ENCODE measurements at regions not wholly inside any gene's neighbourhood (a gene's known extent, or its start where the extent isn't known, plus 50 kb on each side); places are given as distances from the start of the nearest gene placed in this dataset.

- no peak for DNase-seq (ENCODE audit: low spot score)
- Histone ChIP-seq H3F3A (ENCODE audit: low read depth) (no peaks in the 10 kb centered on the region), H2AFZ (replicated peaks) (no peak overlapping the region), H3K27me3 (no peaks in the 10 kb centered on the region), H3K27ac (no peak overlapping the region), H3K79me2 (ENCODE audit: low read depth) (no peaks in the 10 kb centered on the region), H3K36me3 (no peaks in the 10 kb centered on the region), H4K20me1 (ENCODE audit: low read depth) (no peaks in the 10 kb centered on the region), H3K4me1 (no peaks in the 10 kb centered on the region), H3K4me3 (no peak overlapping the region), H3K9ac (no peak overlapping the region), H3K9me3 (ENCODE audit: low read depth) (no peaks in the 10 kb centered on the region), H3K4me2 (no peak overlapping the region)
- Mint-ChIP-seq H3K4me1 (no peaks in the 10 kb centered on the region), H3K27ac (no peak overlapping the region), H3K36me3 (no peaks in the 10 kb centered on the region), H3K27me3 (ENCODE audit: insufficient read depth, low read depth) (no peaks in the 10 kb centered on the region), H3K9me3 (no peaks in the 10 kb centered on the region), H3K4me3 (no peak overlapping the region)
- TF ChIP-seq EZH2 (IDR thresholded peaks at IDR 0.05) (no peak), EZH2phosphoT487 (IDR thresholded peaks at IDR 0.05) (no peak), CTCF (IDR thresholded peaks at IDR 0.05) (no peak)
Observed at GRCh38 chr18:67260841-67261240, 255.7 kb downstream of the DSEL start.

DNA sequence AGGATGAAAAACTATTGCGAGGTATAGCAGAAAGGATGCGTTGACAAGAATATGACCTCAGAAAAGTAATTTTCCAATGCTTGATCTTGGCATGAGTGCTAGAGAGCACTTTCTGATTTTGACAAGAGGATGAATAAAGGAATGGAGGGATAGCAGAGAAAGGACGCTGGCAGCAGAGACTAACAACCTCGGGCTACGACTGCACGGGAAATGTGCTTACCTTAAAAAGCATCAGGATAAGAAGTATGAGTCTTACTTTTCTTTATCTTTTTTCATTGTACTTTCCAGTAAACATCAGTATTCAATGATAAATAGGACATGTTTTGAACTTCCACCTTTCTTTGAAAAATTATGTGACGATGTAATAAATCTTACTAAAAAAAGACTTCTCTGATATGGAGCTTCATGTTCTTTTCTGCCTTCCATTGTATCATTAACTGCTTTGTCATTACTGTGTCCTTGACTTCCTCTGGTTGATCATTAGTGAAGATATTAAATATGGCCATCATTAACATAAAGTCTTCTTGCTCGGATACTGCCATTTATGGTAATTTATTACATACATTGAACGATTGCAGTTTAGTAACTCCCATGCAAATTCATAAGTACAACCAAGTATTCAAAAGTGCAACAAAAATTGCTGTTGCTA is 265.6 kb downstream of the DSEL start:
- no peaks in the 10 kb centered on the region for H3K9me3 Mint-ChIP-seq
- no peak overlapping the region for H3K9ac ChIP-seq
- H3K27me3 Mint-ChIP-seq (ENCODE audit: insufficient read depth, low read depth), result no peaks in the 10 kb centered on the region
- no peak overlapping the region for H3K4me2 ChIP-seq
- H3K4me1 ChIP-seq, result no peaks in the 10 kb centered on the region
- H2AFZ ChIP-seq (replicated peaks), result no peak overlapping the region
- H3K36me3 ChIP-seq, result no peaks in the 10 kb centered on the region
- no peak for TF ChIP-seq EZH2phosphoT487 (IDR thresholded peaks at IDR 0.05)
- no peak for TF ChIP-seq EZH2 (IDR thresholded peaks at IDR 0.05)
- TF ChIP-seq CTCF (IDR thresholded peaks at IDR 0.05), result no peak
- H3K27ac ChIP-seq, result no peak overlapping the region
- H3K27ac Mint-ChIP-seq, result no peak overlapping the region
- H3K79me2 ChIP-seq (ENCODE audit: low read depth), result no peaks in the 10 kb centered on the region
- no peak overlapping the region for H3K4me3 ChIP-seq
- no peaks in the 10 kb centered on the region for H3K4me1 Mint-ChIP-seq
- H3K27me3 ChIP-seq, result no peaks in the 10 kb centered on the region
- DNase-seq (ENCODE audit: low spot score), result no peak
- no peaks in the 10 kb centered on the region for H3F3A ChIP-seq (ENCODE audit: low read depth)
- no peaks in the 10 kb centered on the region for H4K20me1 ChIP-seq (ENCODE audit: low read depth)
- no peaks in the 10 kb centered on the region for H3K36me3 Mint-ChIP-seq
- H3K4me3 Mint-ChIP-seq, result no peak overlapping the region
- H3K9me3 ChIP-seq (ENCODE audit: low read depth), result no peaks in the 10 kb centered on the region

- no peak for TF ChIP-seq EZH2 (IDR thresholded peaks at IDR 0.05)
- TF ChIP-seq CTCF (IDR thresholded peaks at IDR 0.05), result no peak
- TF ChIP-seq EZH2phosphoT487 (IDR thresholded peaks at IDR 0.05), result no peak
- Histone ChIP-seq H3K27ac (no peak overlapping the region), H3K27me3 (no peaks in the 10 kb centered on the region), H3K9ac (no peak overlapping the region), H3K4me2 (no peak overlapping the region), H3K4me1 (no peaks in the 10 kb centered on the region), H4K20me1 (ENCODE audit: low read depth) (no peaks in the 10 kb centered on the region), H3K36me3 (no peaks in the 10 kb centered on the region), H3K79me2 (ENCODE audit: low read depth) (no peaks in the 10 kb centered on the region), H2AFZ (replicated peaks) (no peak overlapping the region), H3F3A (ENCODE audit: low read depth) (no peaks in the 10 kb centered on the region), H3K9me3 (ENCODE audit: low read depth) (no peaks in the 10 kb centered on the region), H3K4me3 (no peak overlapping the region)
- DNase-seq (ENCODE audit: low spot score), result no peak
- H3K27ac Mint-ChIP-seq, result no peak overlapping the region
- no peaks in the 10 kb centered on the region for H3K9me3 Mint-ChIP-seq
- no peaks in the 10 kb centered on the region for H3K27me3 Mint-ChIP-seq (ENCODE audit: insufficient read depth, low read depth)
- peaks cover 3% of the 10 kb centered on the region for H3K4me1 Mint-ChIP-seq
- no peak overlapping the region for H3K4me3 Mint-ChIP-seq
- H3K36me3 Mint-ChIP-seq, result no peaks in the 10 kb centered on the region
Observed at GRCh38 chr18:67243799-67244587, 272.5 kb downstream of the DSEL start.
